ENCODE measurements at regions not wholly inside any gene's neighbourhood (a gene's known extent, or its start where the extent isn't known, plus 50 kb on each side); places are given as distances from the start of the nearest gene placed in this dataset.

DNA sequence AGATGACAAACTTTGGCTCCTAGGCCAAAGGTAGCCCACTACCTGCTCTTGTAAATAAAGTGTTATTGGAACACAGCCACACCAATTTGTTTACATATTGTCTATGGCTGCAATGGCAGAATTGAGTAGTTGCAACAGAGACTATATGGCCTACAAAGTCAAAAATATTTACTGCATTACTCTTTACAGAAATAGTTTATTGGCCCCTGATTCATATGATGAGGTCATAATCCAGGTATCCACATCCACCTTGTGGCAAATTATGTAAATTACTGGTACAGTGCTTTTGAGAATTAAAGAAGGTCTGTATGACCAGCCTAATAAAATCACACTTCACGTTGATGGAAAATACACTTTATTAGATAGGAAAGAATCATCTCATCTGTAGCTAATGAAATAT is 337.0 kb upstream of the DDX53 start:
- no peak for ATAC-seq
- TF ChIP-seq ISL1 (CRISPR knock-in tag; IDR thresholded peaks at IDR 0.05) (no peak), ZC3H10 (CRISPR knock-in tag; IDR thresholded peaks at IDR 0.05) (no peak), OSR1 (CRISPR knock-in tag; IDR thresholded peaks at IDR 0.05) (no peak), ESRRG (CRISPR knock-in tag; IDR thresholded peaks at IDR 0.05) (no peak), TCF4 (CRISPR knock-in tag; IDR thresholded peaks at IDR 0.05; ENCODE audit: borderline replicate concordance) (no peak), SNAI2 (CRISPR knock-in tag; IDR thresholded peaks at IDR 0.05) (no peak), GLIS3 (CRISPR knock-in tag; IDR thresholded peaks at IDR 0.05) (no peak), ARNTL (CRISPR knock-in tag; IDR thresholded peaks at IDR 0.05; ENCODE audit: borderline replicate concordance, low read depth) (no peak)
- TF ChIP-seq, protein P1, sequence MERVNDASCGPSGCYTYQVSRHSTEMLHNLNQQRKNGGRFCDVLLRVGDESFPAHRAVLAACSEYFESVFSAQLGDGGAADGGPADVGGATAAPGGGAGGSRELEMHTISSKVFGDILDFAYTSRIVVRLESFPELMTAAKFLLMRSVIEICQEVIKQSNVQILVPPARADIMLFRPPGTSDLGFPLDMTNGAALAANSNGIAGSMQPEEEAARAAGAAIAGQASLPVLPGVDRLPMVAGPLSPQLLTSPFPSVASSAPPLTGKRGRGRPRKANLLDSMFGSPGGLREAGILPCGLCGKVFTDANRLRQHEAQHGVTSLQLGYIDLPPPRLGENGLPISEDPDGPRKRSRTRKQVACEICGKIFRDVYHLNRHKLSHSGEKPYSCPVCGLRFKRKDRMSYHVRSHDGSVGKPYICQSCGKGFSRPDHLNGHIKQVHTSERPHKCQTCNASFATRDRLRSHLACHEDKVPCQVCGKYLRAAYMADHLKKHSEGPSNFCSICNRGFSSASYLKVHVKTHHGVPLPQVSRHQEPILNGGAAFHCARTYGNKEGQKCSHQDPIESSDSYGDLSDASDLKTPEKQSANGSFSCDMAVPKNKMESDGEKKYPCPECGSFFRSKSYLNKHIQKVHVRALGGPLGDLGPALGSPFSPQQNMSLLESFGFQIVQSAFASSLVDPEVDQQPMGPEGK (CRISPR knock-in tag; IDR thresholded peaks at IDR 0.05; ENCODE audit: borderline replicate concordance) = no peak
- TF ChIP-seq, protein P2, sequence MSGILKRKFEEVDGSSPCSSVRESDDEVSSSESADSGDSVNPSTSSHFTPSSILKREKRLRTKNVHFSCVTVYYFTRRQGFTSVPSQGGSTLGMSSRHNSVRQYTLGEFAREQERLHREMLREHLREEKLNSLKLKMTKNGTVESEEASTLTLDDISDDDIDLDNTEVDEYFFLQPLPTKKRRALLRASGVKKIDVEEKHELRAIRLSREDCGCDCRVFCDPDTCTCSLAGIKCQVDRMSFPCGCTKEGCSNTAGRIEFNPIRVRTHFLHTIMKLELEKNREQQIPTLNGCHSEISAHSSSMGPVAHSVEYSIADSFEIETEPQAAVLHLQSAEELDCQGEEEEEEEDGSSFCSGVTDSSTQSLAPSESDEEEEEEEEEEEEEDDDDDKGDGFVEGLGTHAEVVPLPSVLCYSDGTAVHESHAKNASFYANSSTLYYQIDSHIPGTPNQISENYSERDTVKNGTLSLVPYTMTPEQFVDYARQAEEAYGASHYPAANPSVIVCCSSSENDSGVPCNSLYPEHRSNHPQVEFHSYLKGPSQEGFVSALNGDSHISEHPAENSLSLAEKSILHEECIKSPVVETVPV (CRISPR knock-in tag; IDR thresholded peaks at IDR 0.05) = no peak
- TF ChIP-seq, protein P3, sequence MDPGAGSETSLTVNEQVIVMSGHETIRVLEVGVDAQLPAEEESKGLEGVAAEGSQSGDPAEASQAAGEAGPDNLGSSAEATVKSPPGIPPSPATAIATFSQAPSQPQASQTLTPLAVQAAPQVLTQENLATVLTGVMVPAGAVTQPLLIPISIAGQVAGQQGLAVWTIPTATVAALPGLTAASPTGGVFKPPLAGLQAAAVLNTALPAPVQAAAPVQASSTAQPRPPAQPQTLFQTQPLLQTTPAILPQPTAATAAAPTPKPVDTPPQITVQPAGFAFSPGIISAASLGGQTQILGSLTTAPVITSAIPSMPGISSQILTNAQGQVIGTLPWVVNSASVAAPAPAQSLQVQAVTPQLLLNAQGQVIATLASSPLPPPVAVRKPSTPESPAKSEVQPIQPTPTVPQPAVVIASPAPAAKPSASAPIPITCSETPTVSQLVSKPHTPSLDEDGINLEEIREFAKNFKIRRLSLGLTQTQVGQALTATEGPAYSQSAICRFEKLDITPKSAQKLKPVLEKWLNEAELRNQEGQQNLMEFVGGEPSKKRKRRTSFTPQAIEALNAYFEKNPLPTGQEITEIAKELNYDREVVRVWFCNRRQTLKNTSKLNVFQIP (CRISPR knock-in tag; IDR thresholded peaks at IDR 0.05; ENCODE audit: borderline replicate concordance, low read depth) = no peak
- TF ChIP-seq, protein P4, sequence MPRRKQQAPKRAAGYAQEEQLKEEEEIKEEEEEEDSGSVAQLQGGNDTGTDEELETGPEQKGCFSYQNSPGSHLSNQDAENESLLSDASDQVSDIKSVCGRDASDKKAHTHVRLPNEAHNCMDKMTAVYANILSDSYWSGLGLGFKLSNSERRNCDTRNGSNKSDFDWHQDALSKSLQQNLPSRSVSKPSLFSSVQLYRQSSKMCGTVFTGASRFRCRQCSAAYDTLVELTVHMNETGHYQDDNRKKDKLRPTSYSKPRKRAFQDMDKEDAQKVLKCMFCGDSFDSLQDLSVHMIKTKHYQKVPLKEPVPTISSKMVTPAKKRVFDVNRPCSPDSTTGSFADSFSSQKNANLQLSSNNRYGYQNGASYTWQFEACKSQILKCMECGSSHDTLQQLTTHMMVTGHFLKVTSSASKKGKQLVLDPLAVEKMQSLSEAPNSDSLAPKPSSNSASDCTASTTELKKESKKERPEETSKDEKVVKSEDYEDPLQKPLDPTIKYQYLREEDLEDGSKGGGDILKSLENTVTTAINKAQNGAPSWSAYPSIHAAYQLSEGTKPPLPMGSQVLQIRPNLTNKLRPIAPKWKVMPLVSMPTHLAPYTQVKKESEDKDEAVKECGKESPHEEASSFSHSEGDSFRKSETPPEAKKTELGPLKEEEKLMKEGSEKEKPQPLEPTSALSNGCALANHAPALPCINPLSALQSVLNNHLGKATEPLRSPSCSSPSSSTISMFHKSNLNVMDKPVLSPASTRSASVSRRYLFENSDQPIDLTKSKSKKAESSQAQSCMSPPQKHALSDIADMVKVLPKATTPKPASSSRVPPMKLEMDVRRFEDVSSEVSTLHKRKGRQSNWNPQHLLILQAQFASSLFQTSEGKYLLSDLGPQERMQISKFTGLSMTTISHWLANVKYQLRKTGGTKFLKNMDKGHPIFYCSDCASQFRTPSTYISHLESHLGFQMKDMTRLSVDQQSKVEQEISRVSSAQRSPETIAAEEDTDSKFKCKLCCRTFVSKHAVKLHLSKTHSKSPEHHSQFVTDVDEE (CRISPR knock-in tag; IDR thresholded peaks at IDR 0.05) = no peak
- TF ChIP-seq, protein P5, sequence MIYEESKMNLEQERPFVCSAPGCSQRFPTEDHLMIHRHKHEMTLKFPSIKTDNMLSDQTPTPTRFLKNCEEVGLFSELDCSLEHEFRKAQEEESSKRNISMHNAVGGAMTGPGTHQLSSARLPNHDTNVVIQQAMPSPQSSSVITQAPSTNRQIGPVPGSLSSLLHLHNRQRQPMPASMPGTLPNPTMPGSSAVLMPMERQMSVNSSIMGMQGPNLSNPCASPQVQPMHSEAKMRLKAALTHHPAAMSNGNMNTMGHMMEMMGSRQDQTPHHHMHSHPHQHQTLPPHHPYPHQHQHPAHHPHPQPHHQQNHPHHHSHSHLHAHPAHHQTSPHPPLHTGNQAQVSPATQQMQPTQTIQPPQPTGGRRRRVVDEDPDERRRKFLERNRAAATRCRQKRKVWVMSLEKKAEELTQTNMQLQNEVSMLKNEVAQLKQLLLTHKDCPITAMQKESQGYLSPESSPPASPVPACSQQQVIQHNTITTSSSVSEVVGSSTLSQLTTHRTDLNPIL (CRISPR knock-in tag; IDR thresholded peaks at IDR 0.05; ENCODE audit: low read depth) = no peak

DNA sequence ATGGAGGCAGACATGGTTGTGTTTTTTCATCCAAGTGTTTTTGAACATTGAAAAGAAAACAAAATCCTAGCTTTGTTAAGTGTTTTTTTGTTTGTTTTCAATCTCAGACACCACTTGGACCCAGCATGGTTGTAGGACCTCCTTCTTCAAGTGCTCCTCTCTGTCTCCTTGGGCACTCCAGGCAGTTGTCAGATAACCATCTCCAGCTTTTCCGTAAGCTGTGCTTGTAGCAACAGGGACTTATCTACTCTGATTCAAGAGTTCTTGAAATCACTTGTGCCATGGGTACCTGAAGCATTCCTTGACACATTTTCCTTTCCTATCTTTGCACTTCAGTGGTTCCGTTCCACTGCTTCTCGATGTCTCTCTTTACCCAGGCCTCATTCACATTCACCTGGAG is 334.9 kb upstream of the DDX53 start:
- TF ChIP-seq OSR1 (CRISPR knock-in tag; IDR thresholded peaks at IDR 0.05) (no peak), BACH2 (CRISPR knock-in tag; IDR thresholded peaks at IDR 0.05; ENCODE audit: borderline replicate concordance) (no peak), ZC3H10 (CRISPR knock-in tag; IDR thresholded peaks at IDR 0.05) (no peak), SNAI2 (CRISPR knock-in tag; IDR thresholded peaks at IDR 0.05) (no peak), RARB (CRISPR knock-in tag; IDR thresholded peaks at IDR 0.05) (no peak), ZFP3 (CRISPR knock-in tag; IDR thresholded peaks at IDR 0.05) (no peak), TOX (CRISPR knock-in tag; IDR thresholded peaks at IDR 0.05; ENCODE audit: borderline replicate concordance) (no peak), ZNF565 (CRISPR knock-in tag; conservative IDR thresholded peaks at IDR 0.05; ENCODE audit: low read depth) (no peak), TCF4 (CRISPR knock-in tag; IDR thresholded peaks at IDR 0.05; ENCODE audit: borderline replicate concordance) (no peak), GLIS3 (CRISPR knock-in tag; IDR thresholded peaks at IDR 0.05) (no peak), ESRRG (CRISPR knock-in tag; IDR thresholded peaks at IDR 0.05) (no peak), ZFP30 (CRISPR knock-in tag; IDR thresholded peaks at IDR 0.05) (no peak), ZNF70 (CRISPR knock-in tag; IDR thresholded peaks at IDR 0.05) (no peak), ARNTL (CRISPR knock-in tag; IDR thresholded peaks at IDR 0.05; ENCODE audit: borderline replicate concordance, low read depth) (no peak)
- TF ChIP-seq, protein P1 (CRISPR knock-in tag; IDR thresholded peaks at IDR 0.05; ENCODE audit: borderline replicate concordance) = no peak
- TF ChIP-seq, protein P2 (CRISPR knock-in tag; IDR thresholded peaks at IDR 0.05) = no peak
- TF ChIP-seq, protein P4 (CRISPR knock-in tag; IDR thresholded peaks at IDR 0.05) = no peak
- TF ChIP-seq, protein P3 (CRISPR knock-in tag; IDR thresholded peaks at IDR 0.05; ENCODE audit: borderline replicate concordance, low read depth) = no peak
- no peak for ATAC-seq
